Right atrium auricular region (tissue), 2 donors: ENCODE measurements at regions not wholly inside any gene's neighbourhood (a gene's known extent, or its start where the extent isn't known, plus 50 kb on each side); places are given as distances from the start of the nearest gene placed in this dataset.

ENCODE experiments used
- DNase-seq: peaks from one replicate; pipeline ENCODE4 v3.0.0-alpha.2; 2019; ENCODE audit warnings: low spot score
- H3K27ac ChIP-seq, 2 donors: fragments of 200-600 bp; sonication (generic); 1 replicate in 1 of 2; 2 replicates in 1 of 2; pipeline ENCODE4 v1.5.1; 2016 to 2019
- H3K27me3 ChIP-seq, 2 donors: fragments of 200-600 bp; sonication (generic); one replicate each; pipeline versions ENCODE4 v1.5.1 to v1.6.0; 2017 to 2019
- H3K36me3 ChIP-seq: fragments of 200-600 bp; sonication (generic); one replicate; pipeline ENCODE4 v1.5.1; 2016
- H3K4me1 ChIP-seq, 2 donors: fragments of 200-600 bp; sonication (generic); one replicate each; pipeline versions ENCODE4 v1.5.1 to v1.6.0; 2017 to 2019
- H3K4me3 ChIP-seq, 2 donors: fragments of 200-600 bp; sonication (generic); 1 replicate in 1 of 2; 2 replicates in 1 of 2; pipeline ENCODE4 v1.5.1; 2017 to 2019; ENCODE audit warnings: mild to moderate bottlenecking in 1 of 2, moderate library complexity in 1 of 2
- H3K9me3 ChIP-seq, 2 donors: fragments of 200-600 bp; sonication (generic); one replicate each; pipeline ENCODE4 v1.5.1; 2019
- TF ChIP-seq, protein P1 (sequence below), 2 donors: fragments of 200-600 bp; sonication (generic); IDR thresholded peaks; one replicate each; pipeline ENCODE4 v1.5.1; 2019; ENCODE audit warnings: antibody characterized with exemption in 2 of 2

DNA sequence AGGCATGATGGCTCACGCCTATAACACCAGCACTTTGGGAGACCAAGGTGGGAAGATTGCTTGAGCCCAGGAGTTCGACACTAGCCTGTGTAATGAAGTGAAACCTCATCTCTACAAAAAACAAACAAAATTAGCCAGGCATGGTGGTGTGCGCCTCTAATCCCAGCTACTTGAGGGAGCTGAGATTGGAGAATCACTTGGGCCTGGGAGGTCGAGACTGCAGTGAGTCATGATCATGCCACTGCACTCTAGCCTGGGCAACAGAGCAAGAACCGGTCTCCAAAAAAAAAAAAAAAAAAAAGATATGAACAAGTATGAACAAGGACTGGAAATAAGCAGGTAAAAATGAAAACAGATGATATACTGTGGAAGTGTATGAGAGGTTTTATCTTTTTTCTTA is 54.1 kb upstream of the SOX6 start:
- no peaks in the 10 kb centered on the region for H3K9me3 ChIP-seq
- no peak for DNase-seq
- H3K4me1 ChIP-seq: no peaks in the 10 kb centered on the region
- no peaks in the 10 kb centered on the region for H3K36me3 ChIP-seq
- no peaks in the 10 kb centered on the region for H3K27me3 ChIP-seq
- H3K4me3 ChIP-seq: no peak overlapping the region
- TF ChIP-seq, protein P1, sequence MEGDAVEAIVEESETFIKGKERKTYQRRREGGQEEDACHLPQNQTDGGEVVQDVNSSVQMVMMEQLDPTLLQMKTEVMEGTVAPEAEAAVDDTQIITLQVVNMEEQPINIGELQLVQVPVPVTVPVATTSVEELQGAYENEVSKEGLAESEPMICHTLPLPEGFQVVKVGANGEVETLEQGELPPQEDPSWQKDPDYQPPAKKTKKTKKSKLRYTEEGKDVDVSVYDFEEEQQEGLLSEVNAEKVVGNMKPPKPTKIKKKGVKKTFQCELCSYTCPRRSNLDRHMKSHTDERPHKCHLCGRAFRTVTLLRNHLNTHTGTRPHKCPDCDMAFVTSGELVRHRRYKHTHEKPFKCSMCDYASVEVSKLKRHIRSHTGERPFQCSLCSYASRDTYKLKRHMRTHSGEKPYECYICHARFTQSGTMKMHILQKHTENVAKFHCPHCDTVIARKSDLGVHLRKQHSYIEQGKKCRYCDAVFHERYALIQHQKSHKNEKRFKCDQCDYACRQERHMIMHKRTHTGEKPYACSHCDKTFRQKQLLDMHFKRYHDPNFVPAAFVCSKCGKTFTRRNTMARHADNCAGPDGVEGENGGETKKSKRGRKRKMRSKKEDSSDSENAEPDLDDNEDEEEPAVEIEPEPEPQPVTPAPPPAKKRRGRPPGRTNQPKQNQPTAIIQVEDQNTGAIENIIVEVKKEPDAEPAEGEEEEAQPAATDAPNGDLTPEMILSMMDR (IDR thresholded peaks at IDR 0.05): no peak
- H3K27ac ChIP-seq: no peak overlapping the region

DNA sequence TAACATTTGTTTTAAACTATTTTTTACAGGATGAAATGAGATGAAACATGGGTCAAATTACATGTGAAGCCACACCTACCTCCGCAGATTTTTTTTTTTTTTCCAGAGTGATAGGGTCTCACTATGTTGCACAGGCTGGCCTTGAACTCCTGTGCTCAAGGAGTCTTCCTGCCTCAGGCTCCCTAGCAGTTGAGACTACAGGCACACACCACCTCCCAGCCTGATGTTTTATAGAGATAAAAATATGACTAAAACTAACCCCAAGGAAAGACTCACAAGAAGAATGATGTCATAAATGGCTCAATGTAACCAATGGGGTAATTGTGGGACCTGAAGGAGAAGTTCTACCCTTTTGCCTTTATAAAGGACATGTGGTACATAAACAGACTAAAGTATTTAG is 52.3 kb upstream of the SOX6 start:
- Histone ChIP-seq H3K27ac (no peak overlapping the region), H3K4me1 (no peaks in the 10 kb centered on the region), H3K27me3 (no peaks in the 10 kb centered on the region), H3K36me3 (no peaks in the 10 kb centered on the region), H3K9me3 (no peaks in the 10 kb centered on the region), H3K4me3 (no peak overlapping the region)
- DNase-seq: no peak
- TF ChIP-seq, protein P1 (IDR thresholded peaks at IDR 0.05): no peak

DNA sequence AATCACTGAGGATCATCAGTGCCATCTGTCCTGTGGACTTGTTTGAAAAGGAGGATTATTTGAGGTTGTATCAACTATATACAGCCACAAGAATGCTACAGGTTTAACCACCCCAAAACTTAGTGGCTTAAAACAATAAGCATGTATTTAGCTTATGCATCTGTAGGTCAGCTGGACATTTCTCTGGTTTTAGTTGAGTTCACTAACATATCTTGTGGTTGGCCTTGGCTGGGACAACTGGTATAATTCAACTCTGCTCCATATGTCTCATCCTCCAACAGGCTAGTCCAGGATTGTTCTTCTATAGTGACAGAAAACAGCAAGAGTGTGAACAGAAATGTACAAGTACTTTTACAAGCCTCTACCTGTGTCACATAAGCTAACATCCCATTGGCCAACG is 49.9 kb upstream of the SOX6 start:
- Histone ChIP-seq H3K27me3 (no peaks in the 10 kb centered on the region), H3K4me3 (no peak overlapping the region), H3K36me3 (no peaks in the 10 kb centered on the region), H3K27ac (no peak overlapping the region), H3K9me3 (no peaks in the 10 kb centered on the region), H3K4me1 (no peaks in the 10 kb centered on the region)
- DNase-seq: no peak
- TF ChIP-seq, protein P1 (IDR thresholded peaks at IDR 0.05): no peak
